ENCODE measurements at regions not wholly inside any gene's neighbourhood (a gene's known extent, or its start where the extent isn't known, plus 50 kb on each side); places are given as distances from the start of the nearest gene placed in this dataset.

DNA sequence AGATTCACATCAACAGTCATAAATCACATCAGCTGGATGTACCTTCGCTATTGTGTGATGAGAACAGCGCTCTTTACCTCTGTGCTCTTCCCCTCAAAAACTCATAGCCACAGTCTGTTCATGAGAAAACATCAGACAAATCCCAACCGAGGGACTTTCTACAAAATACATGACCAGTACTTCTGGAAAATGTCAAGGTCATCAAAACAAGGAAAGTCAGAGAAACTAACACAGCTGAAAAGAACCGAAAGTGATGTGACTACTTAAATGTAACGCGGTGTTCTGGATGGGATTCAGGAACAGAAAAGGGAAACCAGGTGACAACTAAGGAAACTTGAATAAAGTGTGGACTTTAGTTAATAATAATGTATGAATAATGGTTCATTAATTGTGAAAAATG, 112.0 kb upstream of the CBLN4 start:
- Histone ChIP-seq H3K4me3 (ENCODE audit: control insufficient read depth in 2 of 3, extremely low read depth in 1 of 3, insufficient read depth in 2 of 3, low read depth in 1 of 3, low read length in 3 of 3) (no peak overlapping the region), H3K9me1 (ENCODE audit: control insufficient read depth, extremely low read depth, insufficient read depth, low read length) (no peaks in the 10 kb centered on the region), H4K20me1 (ENCODE audit: control insufficient read depth, extremely low read depth, insufficient read depth, low read length) (no peaks in the 10 kb centered on the region), H3K4me2 (ENCODE audit: control insufficient read depth, extremely low read depth, insufficient read depth, low read depth, low read length) (no peak overlapping the region), H2AFZ (ENCODE audit: control insufficient read depth, low read length) (no peak overlapping the region), H3K4me1 (ENCODE audit: control insufficient read depth, extremely low read depth, insufficient read depth, low read length) (no peaks in the 10 kb centered on the region), H3K36me3 (ENCODE audit: control insufficient read depth in 2 of 2, extremely low read depth in 1 of 2, insufficient read depth in 2 of 2, low read length in 2 of 2) (no peaks in the 10 kb centered on the region), H3K9me3 (ENCODE audit: control insufficient read depth, low read depth, low read length) (no peaks in the 10 kb centered on the region), H3K9ac (ENCODE audit: control insufficient read depth, extremely low read depth, insufficient read depth, low read length) (no peak overlapping the region), H3K27ac (ENCODE audit: control insufficient read depth, insufficient read depth, low read length) (no peak overlapping the region), H3K79me2 (ENCODE audit: control insufficient read depth, insufficient read depth, low read length) (no peaks in the 10 kb centered on the region), H3K27me3 (ENCODE audit: control insufficient read depth, extremely low read depth, insufficient read depth, low read length) (no peaks in the 10 kb centered on the region)
- dilution Hi-C loops (cut with MboI; ENCODE audit: extremely low pct_ligation_motif_present, low sequenced_read_pairs): no loop called here
- DNase-seq (ENCODE audit: low read depth, low spot score) (no peak), FAIRE-seq (no peak)
- TF ChIP-seq, protein P1, sequence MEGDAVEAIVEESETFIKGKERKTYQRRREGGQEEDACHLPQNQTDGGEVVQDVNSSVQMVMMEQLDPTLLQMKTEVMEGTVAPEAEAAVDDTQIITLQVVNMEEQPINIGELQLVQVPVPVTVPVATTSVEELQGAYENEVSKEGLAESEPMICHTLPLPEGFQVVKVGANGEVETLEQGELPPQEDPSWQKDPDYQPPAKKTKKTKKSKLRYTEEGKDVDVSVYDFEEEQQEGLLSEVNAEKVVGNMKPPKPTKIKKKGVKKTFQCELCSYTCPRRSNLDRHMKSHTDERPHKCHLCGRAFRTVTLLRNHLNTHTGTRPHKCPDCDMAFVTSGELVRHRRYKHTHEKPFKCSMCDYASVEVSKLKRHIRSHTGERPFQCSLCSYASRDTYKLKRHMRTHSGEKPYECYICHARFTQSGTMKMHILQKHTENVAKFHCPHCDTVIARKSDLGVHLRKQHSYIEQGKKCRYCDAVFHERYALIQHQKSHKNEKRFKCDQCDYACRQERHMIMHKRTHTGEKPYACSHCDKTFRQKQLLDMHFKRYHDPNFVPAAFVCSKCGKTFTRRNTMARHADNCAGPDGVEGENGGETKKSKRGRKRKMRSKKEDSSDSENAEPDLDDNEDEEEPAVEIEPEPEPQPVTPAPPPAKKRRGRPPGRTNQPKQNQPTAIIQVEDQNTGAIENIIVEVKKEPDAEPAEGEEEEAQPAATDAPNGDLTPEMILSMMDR (optimal IDR thresholded peaks at IDR 0.05 in 1 of 3, IDR thresholded peaks at IDR 0.05 in 1 of 3, conservative IDR thresholded peaks at IDR 0.05 in 1 of 3; ENCODE audit: extremely low read depth in 1 of 3, insufficient read depth in 2 of 3, low read length in 3 of 3): no peak
- TF ChIP-seq EZH2 (IDR thresholded peaks at IDR 0.05; ENCODE audit: low read length): no peak

DNA sequence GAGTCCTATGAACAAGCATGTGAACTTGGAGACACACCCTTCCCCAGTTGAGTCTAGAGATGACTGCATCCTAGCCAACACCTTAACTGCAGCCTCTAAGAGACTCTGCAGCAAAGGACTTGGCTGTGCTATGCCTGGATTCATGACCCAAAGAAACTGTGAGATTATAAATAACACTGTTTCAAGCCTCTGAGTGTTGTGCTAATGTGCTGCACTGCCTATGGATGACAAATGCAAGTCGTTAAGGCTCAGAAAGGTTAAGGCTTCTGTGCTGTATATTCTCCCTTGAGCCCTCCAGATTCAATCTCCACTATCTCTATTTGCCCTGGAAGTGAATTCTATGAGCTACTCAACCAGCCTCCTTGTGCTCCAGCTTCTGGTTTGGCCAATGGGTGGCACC, 116.5 kb upstream of the CBLN4 start:
- FAIRE-seq (no peak), DNase-seq (ENCODE audit: low read depth, low spot score) (no peak)
- Histone ChIP-seq H3K4me3 (ENCODE audit: control insufficient read depth in 2 of 3, extremely low read depth in 1 of 3, insufficient read depth in 2 of 3, low read depth in 1 of 3, low read length in 3 of 3) (no peak overlapping the region), H3K36me3 (ENCODE audit: control insufficient read depth in 2 of 2, extremely low read depth in 1 of 2, insufficient read depth in 2 of 2, low read length in 2 of 2) (no peaks in the 10 kb centered on the region), H3K9me1 (ENCODE audit: control insufficient read depth, extremely low read depth, insufficient read depth, low read length) (no peaks in the 10 kb centered on the region), H3K27me3 (ENCODE audit: control insufficient read depth, extremely low read depth, insufficient read depth, low read length) (no peaks in the 10 kb centered on the region), H4K20me1 (ENCODE audit: control insufficient read depth, extremely low read depth, insufficient read depth, low read length) (no peaks in the 10 kb centered on the region), H3K4me1 (ENCODE audit: control insufficient read depth, extremely low read depth, insufficient read depth, low read length) (no peaks in the 10 kb centered on the region), H3K79me2 (ENCODE audit: control insufficient read depth, insufficient read depth, low read length) (no peaks in the 10 kb centered on the region), H3K9me3 (ENCODE audit: control insufficient read depth, low read depth, low read length) (no peaks in the 10 kb centered on the region), H3K27ac (ENCODE audit: control insufficient read depth, insufficient read depth, low read length) (no peak overlapping the region), H2AFZ (ENCODE audit: control insufficient read depth, low read length) (no peak overlapping the region), H3K9ac (ENCODE audit: control insufficient read depth, extremely low read depth, insufficient read depth, low read length) (no peak overlapping the region), H3K4me2 (ENCODE audit: control insufficient read depth, extremely low read depth, insufficient read depth, low read depth, low read length) (no peak overlapping the region)
- no peak for TF ChIP-seq EZH2 (IDR thresholded peaks at IDR 0.05; ENCODE audit: low read length)
- TF ChIP-seq, protein P1 (optimal IDR thresholded peaks at IDR 0.05 in 1 of 3, IDR thresholded peaks at IDR 0.05 in 1 of 3, conservative IDR thresholded peaks at IDR 0.05 in 1 of 3; ENCODE audit: extremely low read depth in 1 of 3, insufficient read depth in 2 of 3, low read length in 3 of 3): no peak
- dilution Hi-C loops (cut with MboI; ENCODE audit: extremely low pct_ligation_motif_present, low sequenced_read_pairs): no loop called here
